ENCODE measurements at regions not wholly inside any gene's neighbourhood (a gene's known extent, or its start where the extent isn't known, plus 50 kb on each side); places are given as distances from the start of the nearest gene placed in this dataset.

DNA sequence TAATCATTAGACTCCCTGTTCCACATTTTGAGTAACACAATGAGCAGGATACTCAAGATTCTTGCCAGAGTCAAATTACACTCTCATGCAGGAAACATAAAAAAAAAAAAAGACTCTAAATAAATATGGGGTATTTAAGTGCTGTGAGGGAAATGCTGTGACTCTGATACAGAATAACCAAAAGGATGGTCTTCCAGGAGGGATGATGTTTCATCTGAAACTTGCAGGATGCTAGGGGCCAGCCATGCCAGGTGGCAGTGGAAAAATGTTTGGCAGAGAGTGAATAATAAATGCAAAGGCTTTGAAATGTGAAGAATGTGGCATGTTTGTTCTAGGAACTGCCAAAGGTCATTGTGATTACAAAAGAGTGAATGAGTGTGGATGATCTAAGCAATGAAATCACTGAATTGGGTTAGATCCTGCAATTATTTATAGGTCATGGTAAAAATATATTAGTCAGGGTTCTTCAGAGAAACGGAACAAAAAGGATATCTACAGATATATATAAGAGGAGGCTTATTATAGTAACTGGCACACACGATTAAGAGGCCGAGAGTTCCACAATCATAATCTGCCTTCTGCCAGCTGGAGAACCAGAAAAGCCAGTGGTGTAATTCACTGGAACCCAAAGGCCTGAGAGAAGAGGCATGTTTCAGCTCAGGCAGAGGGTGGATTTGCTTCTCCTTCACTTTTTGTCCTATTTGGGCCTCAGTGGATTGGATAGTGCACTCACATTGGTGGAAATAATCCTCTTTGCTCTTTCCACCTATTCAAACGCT, 1832.8 kb upstream of the MIR17HG start:
- no peak for TF ChIP-seq EZH2phosphoT487 (IDR thresholded peaks at IDR 0.05; ENCODE audit: borderline replicate concordance, low read length)
- TF ChIP-seq EZH2 (IDR thresholded peaks at IDR 0.05; ENCODE audit: low read length, unreplicated experiment) = no peak
- TF ChIP-seq, protein P1, sequence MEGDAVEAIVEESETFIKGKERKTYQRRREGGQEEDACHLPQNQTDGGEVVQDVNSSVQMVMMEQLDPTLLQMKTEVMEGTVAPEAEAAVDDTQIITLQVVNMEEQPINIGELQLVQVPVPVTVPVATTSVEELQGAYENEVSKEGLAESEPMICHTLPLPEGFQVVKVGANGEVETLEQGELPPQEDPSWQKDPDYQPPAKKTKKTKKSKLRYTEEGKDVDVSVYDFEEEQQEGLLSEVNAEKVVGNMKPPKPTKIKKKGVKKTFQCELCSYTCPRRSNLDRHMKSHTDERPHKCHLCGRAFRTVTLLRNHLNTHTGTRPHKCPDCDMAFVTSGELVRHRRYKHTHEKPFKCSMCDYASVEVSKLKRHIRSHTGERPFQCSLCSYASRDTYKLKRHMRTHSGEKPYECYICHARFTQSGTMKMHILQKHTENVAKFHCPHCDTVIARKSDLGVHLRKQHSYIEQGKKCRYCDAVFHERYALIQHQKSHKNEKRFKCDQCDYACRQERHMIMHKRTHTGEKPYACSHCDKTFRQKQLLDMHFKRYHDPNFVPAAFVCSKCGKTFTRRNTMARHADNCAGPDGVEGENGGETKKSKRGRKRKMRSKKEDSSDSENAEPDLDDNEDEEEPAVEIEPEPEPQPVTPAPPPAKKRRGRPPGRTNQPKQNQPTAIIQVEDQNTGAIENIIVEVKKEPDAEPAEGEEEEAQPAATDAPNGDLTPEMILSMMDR (conservative IDR thresholded peaks at IDR 0.05; ENCODE audit: low read depth, low read length) = no peak
- H3K79me2 ChIP-seq (ENCODE audit: low read length) = no peaks in the 10 kb centered on the region
- H3K27ac ChIP-seq (ENCODE audit: low read length) = peak overlapping the region; percentile 69
- ChIA-PET CTCF (no interaction called here), POLR2A (ENCODE audit: unreplicated experiment) (no interaction called here)
- H3K36me3 ChIP-seq (ENCODE audit: low read depth, low read length) = no peaks in the 10 kb centered on the region
- no peak overlapping the region for H2AFZ ChIP-seq (ENCODE audit: low read length)
- no peaks in the 10 kb centered on the region for H3F3A ChIP-seq (ENCODE audit: low read length, unreplicated experiment)
- H3K9me2 ChIP-seq (replicated peaks; ENCODE audit: low read length) = no peaks in the 10 kb centered on the region
- peak; percentile 89 for ATAC-seq
- intact Hi-C loops (cut with micrococcal nuclease) = no loop called here
- H3K4me3 ChIP-seq (ENCODE audit: low read length) = peak overlapping the region; percentile 25; the same call in 1 of the 2 replicates
- H3K4me2 ChIP-seq (ENCODE audit: low read length) = peak overlapping the region; percentile 67
- no peaks in the 10 kb centered on the region for H4K20me1 ChIP-seq (ENCODE audit: low read length)
- peak; percentile 82 for DNase-seq
- H3K27me3 ChIP-seq (ENCODE audit: low read length) = no peaks in the 10 kb centered on the region
- no TSS peak for BruUV-seq (replicated peaks)
- H3K9me3 ChIP-seq (ENCODE audit: low read length) = no peaks in the 10 kb centered on the region
- peaks cover 26% of the 10 kb centered on the region for H3K4me1 ChIP-seq (ENCODE audit: insufficient read depth, low read length)
- H3K9ac ChIP-seq (ENCODE audit: low read length) = no peak overlapping the region

DNA sequence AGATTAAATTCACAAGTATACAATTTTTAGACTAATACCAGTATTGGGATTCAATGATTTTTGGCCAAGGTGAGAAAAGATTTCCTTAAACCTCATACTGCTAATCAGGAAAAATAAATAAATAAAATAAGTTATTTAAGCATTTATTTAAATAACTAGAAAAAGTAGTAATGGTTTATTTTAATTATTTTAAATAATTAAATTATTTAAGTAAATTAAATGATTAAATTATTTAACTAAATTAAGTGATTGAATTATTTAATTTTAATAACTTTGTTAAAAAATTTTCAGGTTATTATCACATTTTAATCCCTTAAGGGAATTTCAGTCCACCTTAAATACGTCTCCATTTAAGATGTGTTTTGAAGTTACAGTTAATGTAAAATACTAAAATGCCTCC, 1831.5 kb upstream of the MIR17HG start:
- Histone ChIP-seq H2AFZ (ENCODE audit: low read length) (no peak overlapping the region), H3K27me3 (ENCODE audit: low read length) (no peaks in the 10 kb centered on the region), H3K79me2 (ENCODE audit: low read length) (no peaks in the 10 kb centered on the region), H3K36me3 (ENCODE audit: low read depth, low read length) (no peaks in the 10 kb centered on the region), H4K20me1 (ENCODE audit: low read length) (no peaks in the 10 kb centered on the region), H3K4me3 (ENCODE audit: low read length) (no peak overlapping the region), H3K9ac (ENCODE audit: low read length) (no peak overlapping the region), H3K4me1 (ENCODE audit: insufficient read depth, low read length) (peaks cover 34% of the 10 kb centered on the region), H3K4me2 (ENCODE audit: low read length) (no peak overlapping the region), H3F3A (ENCODE audit: low read length, unreplicated experiment) (no peaks in the 10 kb centered on the region), H3K9me2 (replicated peaks; ENCODE audit: low read length) (no peaks in the 10 kb centered on the region), H3K9me3 (ENCODE audit: low read length) (no peaks in the 10 kb centered on the region), H3K27ac (ENCODE audit: low read length) (no peak overlapping the region)
- ChIA-PET POLR2A (ENCODE audit: unreplicated experiment) (no interaction called here), CTCF (no interaction called here)
- BruUV-seq (replicated peaks) = no TSS peak
- no peak for ATAC-seq
- TF ChIP-seq, protein P1 (conservative IDR thresholded peaks at IDR 0.05; ENCODE audit: low read depth, low read length) = no peak
- no peak for TF ChIP-seq EZH2 (IDR thresholded peaks at IDR 0.05; ENCODE audit: low read length, unreplicated experiment)
- no peak for TF ChIP-seq EZH2phosphoT487 (IDR thresholded peaks at IDR 0.05; ENCODE audit: borderline replicate concordance, low read length)
- intact Hi-C loops (cut with micrococcal nuclease) = no loop called here
- no peak for DNase-seq

DNA sequence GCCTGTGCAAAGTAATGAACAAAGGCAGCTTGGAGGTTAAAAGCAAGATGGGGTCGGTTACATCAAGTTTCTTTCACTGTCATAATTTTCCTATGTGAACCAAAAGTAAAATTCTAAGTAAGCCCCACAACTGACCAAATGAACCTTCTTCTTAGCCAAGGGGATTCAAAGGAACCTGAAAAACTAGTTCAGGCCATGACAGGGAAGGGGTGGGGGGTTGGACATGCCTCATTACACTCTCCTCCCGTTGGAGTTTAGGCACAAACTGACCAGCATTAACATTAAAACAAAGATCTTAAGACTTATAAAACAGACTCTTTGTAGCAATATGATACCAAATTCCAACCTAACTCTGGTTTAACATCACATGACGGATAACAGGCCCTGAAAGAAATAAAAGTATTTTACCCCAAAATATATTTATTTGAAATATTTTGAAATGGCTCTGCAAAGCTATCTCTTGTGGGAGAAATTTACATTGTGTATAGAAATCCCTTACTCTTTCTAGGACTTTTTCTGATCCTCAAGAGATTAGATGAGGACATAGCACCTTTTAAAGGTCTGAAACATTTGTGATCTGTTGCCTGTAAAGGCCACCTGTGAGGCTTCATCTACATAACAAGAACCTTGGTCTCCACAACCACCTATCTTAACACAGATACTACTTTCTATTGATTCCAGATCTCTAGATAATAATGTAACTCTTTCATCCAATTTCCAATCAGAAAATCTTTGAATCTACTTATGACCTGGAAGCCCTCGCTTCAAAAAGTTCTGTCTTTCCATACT, 1829.0 kb upstream of the MIR17HG start:
- Histone ChIP-seq H2AFZ (ENCODE audit: low read length) (no peak overlapping the region), H3K9ac (ENCODE audit: low read length) (no peak overlapping the region), H3F3A (ENCODE audit: low read length, unreplicated experiment) (no peaks in the 10 kb centered on the region), H3K36me3 (ENCODE audit: low read depth, low read length) (no peaks in the 10 kb centered on the region), H3K9me3 (ENCODE audit: low read length) (no peaks in the 10 kb centered on the region), H3K27me3 (ENCODE audit: low read length) (no peaks in the 10 kb centered on the region), H3K27ac (ENCODE audit: low read length) (no peak overlapping the region), H3K9me2 (replicated peaks; ENCODE audit: low read length) (no peaks in the 10 kb centered on the region), H4K20me1 (ENCODE audit: low read length) (no peaks in the 10 kb centered on the region), H3K79me2 (ENCODE audit: low read length) (no peaks in the 10 kb centered on the region), H3K4me2 (ENCODE audit: low read length) (no peak overlapping the region), H3K4me3 (ENCODE audit: low read length) (no peak overlapping the region), H3K4me1 (ENCODE audit: insufficient read depth, low read length) (peaks cover 28% of the 10 kb centered on the region)
- no TSS peak for BruUV-seq (replicated peaks)
- TF ChIP-seq EZH2 (IDR thresholded peaks at IDR 0.05; ENCODE audit: low read length, unreplicated experiment) (no peak), EZH2phosphoT487 (IDR thresholded peaks at IDR 0.05; ENCODE audit: borderline replicate concordance, low read length) (no peak)
- TF ChIP-seq, protein P1 (conservative IDR thresholded peaks at IDR 0.05; ENCODE audit: low read depth, low read length) = no peak
- ATAC-seq = no peak
- ChIA-PET POLR2A (ENCODE audit: unreplicated experiment) (no interaction called here), CTCF (no interaction called here)
- DNase-seq = peak; percentile 6
- intact Hi-C loops (cut with micrococcal nuclease) = no loop called here
